Pancreas (tissue), 10 donors: ENCODE measurements at regions not wholly inside any gene's neighbourhood (a gene's known extent, or its start where the extent isn't known, plus 50 kb on each side); places are given as distances from the start of the nearest gene placed in this dataset.

ENCODE experiments used
- ATAC-seq, 4 donors: fragments of 200-7000 bp; cut with Tn5 transposase; one replicate each; pipeline versions ENCODE4 v1.8.0 to v1.9.1; 2020; ENCODE audit warnings: mild to moderate bottlenecking in 4 of 4, moderate library complexity in 4 of 4
- DNase-seq, 6 donors: peaks; one replicate each; pipeline ENCODE4 v3.0.0-alpha.2; 2020
- FAIRE-seq: peaks from 2 replicates; lab custom pipeline; 2012; peaks lifted over from hg19 to GRCh38; lab: Jason Lieb, UNC
- H3K27ac ChIP-seq, 4 donors: fragments of 200-600 bp; sonication (generic); 1 replicate in 3 of 4; 2 replicates in 1 of 4; pipeline versions ENCODE4 v1.5.0 to v1.8.0; 2020
- H3K27me3 ChIP-seq, 4 donors: fragments of 200-600 bp; one replicate each; pipeline ENCODE4 v1.8.0; 2021
- H3K36me3 ChIP-seq, 3 donors: fragments of 200-600 bp; sonication (generic) in 1 of 3; one replicate each; pipeline versions ENCODE4 v1.5.0 to v1.8.0; 2020 to 2021
- H3K4me1 ChIP-seq, 3 donors: fragments of 200-600 bp; one replicate each; pipeline ENCODE4 v1.8.0; 2021
- H3K4me3 ChIP-seq, 4 donors: fragments of 200-600 bp; sonication (generic) in 2 of 4; one replicate each; pipeline versions ENCODE4 v1.5.0 to v1.8.0; 2020 to 2021
- H3K9me3 ChIP-seq, 4 donors: fragments of 200-600 bp; one replicate each; pipeline ENCODE4 v1.8.0; 2021
- WGBS, 2 donors: extraction: QIAGEN DNeasy Blood & Tissue Kit; methylation state at CpG; one replicate each; pipeline ENCODE4 v1.1.7; 2013; 5-methylcytosine and 5-hydroxymethylcytosine counted together
- intact Hi-C, 3 donors: fragments of 100-400 bp; cut with DNase I; formaldehyde crosslinking; loops; one replicate each; pipeline versions ENCODE4 v1.11.1 to v1.14.2; 2022
- TF ChIP-seq, protein P1 (sequence below), 4 donors: fragments of 200-600 bp; sonication (generic) in 3 of 4; IDR thresholded peaks; one replicate each; pipeline versions ENCODE4 v1.5.0 to v1.8.0; 2021; ENCODE audit warnings: antibody characterized with exemption in 4 of 4
- donor health status: healthy with polysubstance abuse.
- donor health status: DM: no; HTN: no; CAD: no; lungs with moderate emphysema.
- donor health status: DM: no; HTN: no; CAD: no.
- donor health status: control.
- donor health status: control.
- donor health status: Bipolar disorder and iron deficiency.
- donor health status: DM: yes; HTN: yes; CAD: no.
- donor health status: DM: no; HTN: no; CAD: no.
- donor health status: DM: no; HTN: no; CAD: no.
- donor health status: DM: yes; HTN: yes; CAD: no.

DNA sequence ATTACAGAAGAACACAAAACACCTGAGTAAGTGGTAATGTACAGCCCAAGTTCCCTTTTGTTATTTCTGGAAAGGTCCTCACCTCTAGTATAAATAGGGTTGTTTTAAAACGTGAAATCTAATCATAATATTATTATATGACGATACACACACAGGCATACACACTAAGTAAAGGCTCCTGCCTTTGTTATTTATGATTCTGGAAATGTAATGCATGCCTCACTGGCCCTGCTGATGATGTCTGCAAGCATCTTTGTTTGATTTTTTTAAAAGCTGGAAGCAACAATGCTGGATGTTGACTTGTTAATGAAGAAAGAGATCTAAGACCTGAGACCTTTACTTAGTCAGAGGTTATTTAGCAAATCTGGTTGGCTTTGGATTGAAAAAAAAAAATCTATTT is 307.4 kb upstream of the SORCS1 start:
- Histone ChIP-seq H3K4me3 (no peak overlapping the region), H3K9me3 (no peaks in the 10 kb centered on the region), H3K36me3 (no peaks in the 10 kb centered on the region), H3K27ac (no peak overlapping the region), H3K27me3 (no peaks in the 10 kb centered on the region), H3K4me1 (no peaks in the 10 kb centered on the region)
- WGBS, 2 donors: 60 to 62% methylated on average over 2 of the region's 2 CpGs
- no peak for DNase-seq
- intact Hi-C loops: no loop called here
- TF ChIP-seq, protein P1, sequence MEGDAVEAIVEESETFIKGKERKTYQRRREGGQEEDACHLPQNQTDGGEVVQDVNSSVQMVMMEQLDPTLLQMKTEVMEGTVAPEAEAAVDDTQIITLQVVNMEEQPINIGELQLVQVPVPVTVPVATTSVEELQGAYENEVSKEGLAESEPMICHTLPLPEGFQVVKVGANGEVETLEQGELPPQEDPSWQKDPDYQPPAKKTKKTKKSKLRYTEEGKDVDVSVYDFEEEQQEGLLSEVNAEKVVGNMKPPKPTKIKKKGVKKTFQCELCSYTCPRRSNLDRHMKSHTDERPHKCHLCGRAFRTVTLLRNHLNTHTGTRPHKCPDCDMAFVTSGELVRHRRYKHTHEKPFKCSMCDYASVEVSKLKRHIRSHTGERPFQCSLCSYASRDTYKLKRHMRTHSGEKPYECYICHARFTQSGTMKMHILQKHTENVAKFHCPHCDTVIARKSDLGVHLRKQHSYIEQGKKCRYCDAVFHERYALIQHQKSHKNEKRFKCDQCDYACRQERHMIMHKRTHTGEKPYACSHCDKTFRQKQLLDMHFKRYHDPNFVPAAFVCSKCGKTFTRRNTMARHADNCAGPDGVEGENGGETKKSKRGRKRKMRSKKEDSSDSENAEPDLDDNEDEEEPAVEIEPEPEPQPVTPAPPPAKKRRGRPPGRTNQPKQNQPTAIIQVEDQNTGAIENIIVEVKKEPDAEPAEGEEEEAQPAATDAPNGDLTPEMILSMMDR (IDR thresholded peaks at IDR 0.05): no peak
- no peak for ATAC-seq
- no peak for FAIRE-seq

DNA sequence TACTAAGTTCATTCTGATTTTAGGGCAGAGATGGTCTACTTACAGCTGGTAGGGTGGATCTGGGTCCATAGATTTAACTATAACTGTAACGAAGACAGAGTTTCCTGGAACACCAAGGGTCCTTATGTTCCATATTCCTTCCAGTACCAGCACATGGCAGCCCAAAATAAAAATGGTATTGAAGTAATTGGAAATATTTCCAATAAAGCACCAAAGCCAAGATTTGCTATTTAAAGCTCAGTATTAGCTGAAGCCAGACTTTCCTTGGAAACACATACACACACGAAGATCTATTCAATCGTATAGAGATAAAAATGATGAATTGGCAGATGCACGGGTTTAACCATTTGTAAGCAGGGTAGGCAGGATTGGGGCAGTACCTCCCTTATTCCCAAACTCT is 289.1 kb upstream of the SORCS1 start:
- DNase-seq (no peak), ATAC-seq (no peak), FAIRE-seq (no peak)
- H3K36me3 ChIP-seq: no peaks in the 10 kb centered on the region
- no peak overlapping the region for H3K27ac ChIP-seq
- H3K9me3 ChIP-seq: no peaks in the 10 kb centered on the region
- intact Hi-C loops: no loop called here
- 38 to 39% methylated on average over 4 of the region's 4 CpGs for WGBS, 2 donors
- TF ChIP-seq, protein P1 (IDR thresholded peaks at IDR 0.05): no peak
- no peaks in the 10 kb centered on the region for H3K4me1 ChIP-seq
- no peak overlapping the region for H3K4me3 ChIP-seq
- H3K27me3 ChIP-seq: no peaks in the 10 kb centered on the region

DNA sequence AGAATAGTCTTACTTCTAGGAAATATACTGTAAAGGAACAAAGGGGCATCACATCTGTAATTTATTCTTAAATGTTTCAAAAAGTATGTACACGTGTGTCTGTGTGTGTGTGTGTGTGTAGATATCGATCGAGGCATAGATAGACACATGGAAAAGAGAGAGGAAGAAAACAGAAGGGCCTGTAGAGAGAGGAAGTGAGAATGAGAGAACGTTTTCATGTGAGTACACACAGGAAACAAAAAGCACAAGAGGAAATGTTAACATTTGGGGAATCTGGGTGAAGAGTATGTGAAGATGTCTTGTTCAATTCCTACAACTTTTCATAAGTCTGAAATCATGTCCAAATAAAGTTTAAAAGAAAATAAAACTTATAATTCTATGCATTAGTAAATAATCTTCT is 286.5 kb upstream of the SORCS1 start:
- Histone ChIP-seq H3K27me3 (no peaks in the 10 kb centered on the region), H3K27ac (no peak overlapping the region), H3K4me3 (no peak overlapping the region), H3K36me3 (no peaks in the 10 kb centered on the region), H3K4me1 (no peaks in the 10 kb centered on the region), H3K9me3 (no peaks in the 10 kb centered on the region)
- intact Hi-C loops: no loop called here
- no peak for DNase-seq
- no peak for FAIRE-seq
- WGBS, 2 donors: 53 to 55% methylated on average over 4 of the region's 4 CpGs
- TF ChIP-seq, protein P1 (IDR thresholded peaks at IDR 0.05): no peak
- ATAC-seq: no peak

DNA sequence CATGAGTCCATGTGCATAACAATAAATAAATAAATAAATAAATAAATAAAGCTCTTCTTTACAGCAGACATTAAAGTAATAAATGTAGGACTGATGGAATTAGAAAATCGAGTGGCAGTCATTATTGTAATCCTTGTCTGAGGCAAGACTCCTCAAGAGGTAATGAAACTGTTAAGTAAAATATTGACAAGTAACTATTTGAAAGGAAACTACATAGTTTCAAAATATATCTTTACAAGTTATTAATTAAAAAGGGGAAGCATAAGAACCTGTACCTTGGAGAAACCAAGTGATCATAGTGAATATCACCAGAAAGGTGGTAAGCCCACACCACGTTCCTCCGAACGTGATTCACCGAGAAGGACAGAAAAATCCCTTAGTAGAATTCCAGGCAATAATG is 285.6 kb upstream of the SORCS1 start:
- DNase-seq: no peak
- Histone ChIP-seq H3K36me3 (no peaks in the 10 kb centered on the region), H3K27me3 (no peaks in the 10 kb centered on the region), H3K4me1 (no peaks in the 10 kb centered on the region), H3K4me3 (no peak overlapping the region), H3K9me3 (no peaks in the 10 kb centered on the region), H3K27ac (no peak overlapping the region)
- intact Hi-C loops: no loop called here
- FAIRE-seq: no peak
- no peak for ATAC-seq
- TF ChIP-seq, protein P1 (IDR thresholded peaks at IDR 0.05): no peak
- 75 to 91% methylated on average over 5 of the region's 5 CpGs for WGBS, 2 donors

DNA sequence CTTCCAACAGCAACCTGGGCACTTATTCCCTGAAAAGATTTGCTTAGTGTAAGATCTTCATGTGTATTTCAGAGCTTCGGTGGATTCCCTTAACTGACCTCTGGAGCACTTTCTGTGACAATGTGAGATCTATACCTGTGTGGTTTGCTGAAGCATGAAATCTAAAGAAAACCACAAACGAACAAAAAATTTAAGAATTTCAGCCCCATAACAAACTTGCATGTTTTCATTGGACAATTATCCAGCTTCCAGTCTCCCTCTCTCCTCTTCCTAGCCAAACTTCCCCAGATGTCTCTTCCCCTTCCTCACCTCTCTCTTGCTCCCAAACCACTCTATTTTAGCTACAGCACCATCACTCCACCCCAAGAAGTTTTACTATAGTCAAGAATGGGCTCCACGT is 279.9 kb upstream of the SORCS1 start:
- 60 to 70% methylated on average over 3 of the region's 3 CpGs for WGBS, 2 donors

More for the DNA sequence above, 279.9 kb upstream of the SORCS1 start:
- no peak for FAIRE-seq
- H3K4me3 ChIP-seq: no peak overlapping the region
- DNase-seq: no peak
- TF ChIP-seq, protein P1 (IDR thresholded peaks at IDR 0.05): no peak
- H3K27me3 ChIP-seq: no peaks in the 10 kb centered on the region
- H3K9me3 ChIP-seq: no peaks in the 10 kb centered on the region
- H3K36me3 ChIP-seq: no peaks in the 10 kb centered on the region
- intact Hi-C loops: no loop called here
- no peaks in the 10 kb centered on the region for H3K4me1 ChIP-seq
- no peak overlapping the region for H3K27ac ChIP-seq
- no peak for ATAC-seq
